Liver (tissue), 8 donors: ENCODE measurements at regions not wholly inside any gene's neighbourhood (a gene's known extent, or its start where the extent isn't known, plus 50 kb on each side); places are given as distances from the start of the nearest gene placed in this dataset.

Experiments used
- DNase-seq: peaks from one replicate; pipeline ENCODE4 v3.0.0-alpha.2; 2017; ENCODE audit warnings: low spot score
- H3K27ac ChIP-seq, 2 donors: one replicate each; pipeline ENCODE4 v1.7.0; 2013; ENCODE audit warnings: inconsistent platforms in 2 of 2, low read length in 2 of 2, control low read depth in 1 of 2, low read depth in 1 of 2, mild to moderate bottlenecking in 1 of 2
- H3K27me3 ChIP-seq, 4 donors: one replicate each; pipeline versions ENCODE4 v1.6.1 to v1.7.0; 2013; ENCODE audit warnings: low read length in 3 of 4, inconsistent platforms in 1 of 4, mild to moderate bottlenecking in 1 of 4, moderate library complexity in 1 of 4; ENCODE audit not compliant: control insufficient read depth in 4 of 4, insufficient read depth in 4 of 4
- H3K36me3 ChIP-seq, 4 donors: one replicate each; pipeline versions ENCODE4 v1.6.1 to v1.7.0; 2013; ENCODE audit warnings: low read length in 3 of 4, mild to moderate bottlenecking in 3 of 4, low read depth in 1 of 4, moderate library complexity in 1 of 4; ENCODE audit not compliant: control insufficient read depth in 4 of 4, insufficient read depth in 3 of 4
- H3K4me1 ChIP-seq, 4 donors: one replicate each; pipeline versions ENCODE4 v1.6.1 to v1.7.0; 2013; ENCODE audit warnings: low read length in 3 of 4, mild to moderate bottlenecking in 3 of 4, moderate library complexity in 1 of 4; ENCODE audit not compliant: control insufficient read depth in 4 of 4, insufficient read depth in 4 of 4
- H3K4me3 ChIP-seq, 3 donors: one replicate each; pipeline versions ENCODE4 v1.6.1 to v1.7.0; 2013; ENCODE audit warnings: low read length in 3 of 3, control low read depth in 1 of 3, low read depth in 1 of 3, mild to moderate bottlenecking in 1 of 3
- H3K9ac ChIP-seq, 2 donors: one replicate each; pipeline ENCODE4 v1.7.0; 2013; ENCODE audit warnings: low read length in 2 of 2, mild to moderate bottlenecking in 2 of 2, moderate library complexity in 2 of 2, control low read depth in 1 of 2, low read depth in 1 of 2
- H3K9me3 ChIP-seq, 4 donors: one replicate each; pipeline versions ENCODE4 v1.6.1 to v1.7.0; 2013; ENCODE audit warnings: low read length in 3 of 4; ENCODE audit not compliant: control insufficient read depth in 4 of 4
- EGR1 ChIP-seq, 2 donors: IDR thresholded peaks; 2 replicates each; pipeline ENCODE4 v1.6.1; 2016 to 2018; ENCODE audit warnings: antibody characterized with exemption in 2 of 2, low read depth in 2 of 2
- FOXA1 ChIP-seq: IDR thresholded peaks from 2 replicates; pipeline ENCODE4 v1.6.1; 2016; ENCODE audit warnings: antibody characterized with exemption
- GABPA ChIP-seq, 2 donors: IDR thresholded peaks in 1 of 2; conservative IDR thresholded peaks in 1 of 2; 2 replicates each; pipeline ENCODE4 v1.6.1; 2016; ENCODE audit warnings: antibody characterized with exemption in 2 of 2, mild to moderate bottlenecking in 1 of 2, moderate library complexity in 1 of 2
- HNF4A ChIP-seq, 2 donors: conservative IDR thresholded peaks; 2 replicates each; pipeline ENCODE4 v1.6.1; 2016; ENCODE audit warnings: antibody characterized with exemption in 2 of 2, mild to moderate bottlenecking in 2 of 2
- JUND ChIP-seq, 2 donors: IDR thresholded peaks; 2 replicates each; pipeline ENCODE4 v1.6.1; 2016; ENCODE audit warnings: antibody characterized with exemption in 2 of 2
- MAX ChIP-seq: IDR thresholded peaks from 2 replicates; pipeline ENCODE4 v1.6.1; 2016; ENCODE audit warnings: antibody characterized with exemption
- NR2F2 ChIP-seq: IDR thresholded peaks from 2 replicates; pipeline ENCODE4 v1.6.1; 2016; ENCODE audit warnings: antibody characterized with exemption
- RAD21 ChIP-seq, 2 donors: IDR thresholded peaks; 2 replicates each; pipeline ENCODE4 v1.6.1; 2016; ENCODE audit warnings: antibody characterized with exemption in 2 of 2, mild to moderate bottlenecking in 2 of 2
- REST ChIP-seq: IDR thresholded peaks from 2 replicates; pipeline ENCODE4 v1.6.1; 2016; ENCODE audit warnings: antibody characterized with exemption, mild to moderate bottlenecking
- RXRA ChIP-seq, 2 donors: IDR thresholded peaks; 2 replicates each; pipeline ENCODE4 v1.6.1; 2017 to 2018; ENCODE audit warnings: antibody characterized with exemption in 2 of 2, mild to moderate bottlenecking in 1 of 2
- TAF1 ChIP-seq: conservative IDR thresholded peaks from 2 replicates; pipeline ENCODE4 v1.6.1; 2016; ENCODE audit warnings: antibody characterized with exemption, mild to moderate bottlenecking
- YY1 ChIP-seq: IDR thresholded peaks from 2 replicates; pipeline ENCODE4 v1.6.1; 2016; ENCODE audit warnings: antibody characterized with exemption, mild to moderate bottlenecking
- WGBS: extraction: QIAGEN DNeasy Blood & Tissue Kit; methylation state at CpG from one replicate; pipeline ENCODE4 v1.1.7; 2013; 5-methylcytosine and 5-hydroxymethylcytosine counted together
- TF ChIP-seq, protein P1 (sequence below): IDR thresholded peaks from 2 replicates; pipeline ENCODE4 v1.6.1; 2016; ENCODE audit warnings: antibody characterized with exemption
- TF ChIP-seq, protein P2 (sequence below): IDR thresholded peaks from 2 replicates; pipeline ENCODE4 v1.6.1; 2016; ENCODE audit warnings: antibody characterized with exemption
- TF ChIP-seq, protein P3 (sequence below): fragments of 150-350 bp; IDR thresholded peaks from 2 replicates; pipeline ENCODE4 v1.5.1; 2017; ENCODE audit warnings: improper control_type of control experiment, low read depth, low read length; ENCODE audit not compliant: missing input control
- donor health status: healthy.
- donor health status: healthy.
- donor health status: healthy.
- donor health status: healthy.
- donor health status: healthy.

DNA sequence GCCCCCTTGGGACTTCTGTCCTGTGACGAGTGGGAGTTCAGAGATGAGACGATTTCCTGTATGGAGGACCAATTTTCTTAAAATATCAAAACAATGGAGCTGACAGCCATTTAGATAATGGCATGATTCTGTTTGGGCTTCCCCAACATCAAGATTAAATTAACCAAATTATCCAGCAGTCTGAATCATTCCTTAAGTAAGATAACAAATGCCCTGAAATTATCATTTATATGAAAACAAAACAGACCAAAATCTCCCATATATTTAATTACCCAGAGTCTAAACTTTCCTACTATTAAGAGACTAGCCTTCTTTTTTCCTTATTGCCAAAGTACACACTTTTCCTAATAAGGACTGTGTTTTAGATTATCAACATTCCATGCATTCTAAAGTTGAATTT, 550.1 kb upstream of the PSMD7 start:
- H3K4me1 ChIP-seq = no peaks in the 10 kb centered on the region
- H3K36me3 ChIP-seq = no peaks in the 10 kb centered on the region
- H3K27me3 ChIP-seq = no peaks in the 10 kb centered on the region
- 63% methylated on average over 2 of the region's 2 CpGs for WGBS
- no peaks in the 10 kb centered on the region for H3K9me3 ChIP-seq
- H3K9ac ChIP-seq = no peak overlapping the region
- no peak for DNase-seq
- no peak overlapping the region for H3K4me3 ChIP-seq
- no peak overlapping the region for H3K27ac ChIP-seq
- TF ChIP-seq, protein P1, sequence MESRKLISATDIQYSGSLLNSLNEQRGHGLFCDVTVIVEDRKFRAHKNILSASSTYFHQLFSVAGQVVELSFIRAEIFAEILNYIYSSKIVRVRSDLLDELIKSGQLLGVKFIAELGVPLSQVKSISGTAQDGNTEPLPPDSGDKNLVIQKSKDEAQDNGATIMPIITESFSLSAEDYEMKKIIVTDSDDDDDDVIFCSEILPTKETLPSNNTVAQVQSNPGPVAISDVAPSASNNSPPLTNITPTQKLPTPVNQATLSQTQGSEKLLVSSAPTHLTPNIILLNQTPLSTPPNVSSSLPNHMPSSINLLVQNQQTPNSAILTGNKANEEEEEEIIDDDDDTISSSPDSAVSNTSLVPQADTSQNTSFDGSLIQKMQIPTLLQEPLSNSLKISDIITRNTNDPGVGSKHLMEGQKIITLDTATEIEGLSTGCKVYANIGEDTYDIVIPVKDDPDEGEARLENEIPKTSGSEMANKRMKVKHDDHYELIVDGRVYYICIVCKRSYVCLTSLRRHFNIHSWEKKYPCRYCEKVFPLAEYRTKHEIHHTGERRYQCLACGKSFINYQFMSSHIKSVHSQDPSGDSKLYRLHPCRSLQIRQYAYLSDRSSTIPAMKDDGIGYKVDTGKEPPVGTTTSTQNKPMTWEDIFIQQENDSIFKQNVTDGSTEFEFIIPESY = no peak
- TF ChIP-seq FOXA1 (no peak), TAF1 (no peak)

DNA sequence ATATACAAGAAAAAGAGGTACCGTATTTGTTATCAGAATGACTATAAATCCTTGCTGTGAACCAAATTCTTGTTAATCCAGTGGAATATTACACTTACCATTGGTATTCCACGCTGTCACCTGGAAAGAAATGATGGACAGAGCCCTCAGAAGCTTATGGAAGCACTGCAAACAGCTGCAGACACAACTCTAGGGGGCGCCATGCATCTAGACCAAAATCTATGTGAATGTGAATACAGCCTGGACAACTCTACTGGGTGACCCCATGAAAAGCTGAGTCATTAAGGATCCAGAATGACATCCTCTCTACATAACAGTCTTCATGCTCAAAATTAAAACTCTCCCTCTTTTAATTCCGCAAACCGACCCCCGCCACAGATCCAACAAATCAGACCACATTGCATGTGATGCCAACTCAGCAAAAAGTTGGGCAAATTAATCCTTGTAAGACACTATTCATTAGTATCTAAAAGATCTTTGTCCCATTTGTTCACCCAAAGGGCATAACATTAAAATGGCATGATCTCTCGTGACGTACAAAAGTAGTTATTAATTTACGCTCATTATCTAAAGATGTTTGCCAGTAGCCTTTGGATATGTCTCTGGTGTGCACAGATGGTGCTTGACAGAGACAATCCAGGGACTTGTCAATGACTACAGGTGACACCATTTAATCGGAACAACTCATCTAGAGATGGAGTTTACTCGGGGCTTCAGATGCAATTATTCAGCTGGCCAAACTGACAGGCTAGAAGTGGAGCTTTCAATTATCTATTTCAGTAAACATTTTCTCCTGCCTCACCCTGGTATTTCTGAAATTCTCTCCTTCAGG, 552.7 kb upstream of the PSMD7 start:
- DNase-seq = no peak
- 80% methylated on average over 11 of the region's 11 CpGs for WGBS
- H3K9ac ChIP-seq = no peak overlapping the region
- H3K4me1 ChIP-seq = no peaks in the 10 kb centered on the region
- no peak overlapping the region for H3K4me3 ChIP-seq
- H3K9me3 ChIP-seq = peaks cover 0 to 2% (median 0%) of the 10 kb centered on the region in 4 donors
- TF ChIP-seq RXRA (IDR thresholded peaks at IDR 0.05) = no peak
- TF ChIP-seq, protein P1 = no peak
- no peak for TF ChIP-seq JUND (IDR thresholded peaks at IDR 0.05)
- TF ChIP-seq REST = no peak
- no peak for TF ChIP-seq YY1
- TF ChIP-seq HNF4A (conservative IDR thresholded peaks at IDR 0.05) = no peak
- TF ChIP-seq, protein P2, sequence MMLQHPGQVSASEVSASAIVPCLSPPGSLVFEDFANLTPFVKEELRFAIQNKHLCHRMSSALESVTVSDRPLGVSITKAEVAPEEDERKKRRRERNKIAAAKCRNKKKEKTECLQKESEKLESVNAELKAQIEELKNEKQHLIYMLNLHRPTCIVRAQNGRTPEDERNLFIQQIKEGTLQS = no peak
- no peak for TF ChIP-seq RAD21 (IDR thresholded peaks at IDR 0.05)
- no peak for TF ChIP-seq MAX
- TF ChIP-seq EGR1 (IDR thresholded peaks at IDR 0.05; ENCODE audit: low read depth in 2 of 2) = no peak
- no peak for TF ChIP-seq GABPA (IDR thresholded peaks at IDR 0.05 in 1 of 2, conservative IDR thresholded peaks at IDR 0.05 in 1 of 2)
- TF ChIP-seq TAF1 = no peak
- TF ChIP-seq NR2F2 = no peak
- TF ChIP-seq FOXA1 = no peak
- TF ChIP-seq, protein P3, sequence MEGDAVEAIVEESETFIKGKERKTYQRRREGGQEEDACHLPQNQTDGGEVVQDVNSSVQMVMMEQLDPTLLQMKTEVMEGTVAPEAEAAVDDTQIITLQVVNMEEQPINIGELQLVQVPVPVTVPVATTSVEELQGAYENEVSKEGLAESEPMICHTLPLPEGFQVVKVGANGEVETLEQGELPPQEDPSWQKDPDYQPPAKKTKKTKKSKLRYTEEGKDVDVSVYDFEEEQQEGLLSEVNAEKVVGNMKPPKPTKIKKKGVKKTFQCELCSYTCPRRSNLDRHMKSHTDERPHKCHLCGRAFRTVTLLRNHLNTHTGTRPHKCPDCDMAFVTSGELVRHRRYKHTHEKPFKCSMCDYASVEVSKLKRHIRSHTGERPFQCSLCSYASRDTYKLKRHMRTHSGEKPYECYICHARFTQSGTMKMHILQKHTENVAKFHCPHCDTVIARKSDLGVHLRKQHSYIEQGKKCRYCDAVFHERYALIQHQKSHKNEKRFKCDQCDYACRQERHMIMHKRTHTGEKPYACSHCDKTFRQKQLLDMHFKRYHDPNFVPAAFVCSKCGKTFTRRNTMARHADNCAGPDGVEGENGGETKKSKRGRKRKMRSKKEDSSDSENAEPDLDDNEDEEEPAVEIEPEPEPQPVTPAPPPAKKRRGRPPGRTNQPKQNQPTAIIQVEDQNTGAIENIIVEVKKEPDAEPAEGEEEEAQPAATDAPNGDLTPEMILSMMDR = no peak
- H3K36me3 ChIP-seq = no peaks in the 10 kb centered on the region
- H3K27ac ChIP-seq = no peak overlapping the region
- H3K27me3 ChIP-seq = no peaks in the 10 kb centered on the region
